IMR-90 (cell line): ENCODE measurements at regions not wholly inside any gene's neighbourhood (a gene's known extent, or its start where the extent isn't known, plus 50 kb on each side); places are given as distances from the start of the nearest gene placed in this dataset.
A peak's percentile ranks its signal among the peaks of the same experiment; 100 is the strongest.

Experiments
- ATAC-seq: fragments of 200-7000 bp; cut with Tn5 transposase; 2 replicates; pipeline ENCODE4 v1.9.1; 2020; ENCODE audit warnings: low read depth, mild to moderate bottlenecking, moderate library complexity
- BruUV-seq: library from RNA; stranded (reverse); fragments of 400-500 nt; replicated peaks from 2 replicates; lab custom pipeline; 2021; lab: Mats Ljungman, UMichigan
- CTCF ChIA-PET: fragments of 300-600 bp; formaldehyde crosslinking; extraction: SDS; loops from one replicate; lab custom pipeline; 2021; ENCODE audit warnings: antibody characterized with exemption; lab: Yijun Ruan, JAX
- POLR2A ChIA-PET: fragments of 300-600 bp; sonication (Branson Sonifier 250); formaldehyde crosslinking; loops from one replicate; lab custom pipeline; 2022; ENCODE audit warnings: antibody characterized with exemption; ENCODE audit not compliant: unreplicated experiment; lab: Charles Lee
- DNase-seq: peaks from one replicate; pipeline ENCODE4 v3.0.0; 2013
- H2AFZ ChIP-seq: replicated peaks from 2 replicates; pipeline ENCODE3; 2013; ENCODE audit warnings: low read length, mild to moderate bottlenecking; ENCODE audit not compliant: poor library complexity
- H2AK5ac ChIP-seq: 2 replicates; pipeline ENCODE4 v1.6.1; 2013; ENCODE audit warnings: low read depth, low read length, inconsistent platforms
- H2AK9ac ChIP-seq: replicated peaks from 2 replicates; pipeline ENCODE3; 2013; ENCODE audit warnings: mild to moderate bottlenecking, low read depth, low read length, moderate library complexity; ENCODE audit not compliant: poor library complexity
- H2BK120ac ChIP-seq: 2 replicates; pipeline ENCODE4 v1.6.1; 2013; ENCODE audit warnings: low read depth, low read length, inconsistent platforms
- H2BK15ac ChIP-seq: 3 replicates; pipeline ENCODE4 v1.6.1; 2013; ENCODE audit warnings: low read depth, low read length, inconsistent platforms
- H2BK20ac ChIP-seq: 2 replicates; pipeline ENCODE4 v1.6.1; 2013; ENCODE audit warnings: low read depth, mild to moderate bottlenecking, inconsistent platforms, low read length, moderate library complexity
- H2BK5ac ChIP-seq: 2 replicates; pipeline ENCODE4 v1.6.1; 2013; ENCODE audit warnings: mild to moderate bottlenecking, low read depth, low read length, inconsistent platforms; ENCODE audit not compliant: poor library complexity, severe bottlenecking
- H3K14ac ChIP-seq: replicated peaks from 2 replicates; pipeline ENCODE4 v1.6.1; 2013; ENCODE audit warnings: low read depth, low read length, inconsistent platforms
- H3K18ac ChIP-seq: 2 replicates; pipeline ENCODE4 v1.6.1; 2013; ENCODE audit warnings: low read depth, low read length, control low read depth
- H3K23ac ChIP-seq: 2 replicates; pipeline ENCODE4 v1.6.1; 2013; ENCODE audit warnings: low read depth, low read length, inconsistent platforms
- H3K27ac ChIP-seq: 2 replicates; pipeline ENCODE4 v1.5.1; 2013; ENCODE audit warnings: mild to moderate bottlenecking, control low read depth, low read length; ENCODE audit not compliant: insufficient read depth
- H3K27me3 ChIP-seq: 2 replicates; pipeline ENCODE4 v1.6.1; 2013; ENCODE audit warnings: low read length; ENCODE audit not compliant: control insufficient read depth, insufficient read depth
- H3K36me3 ChIP-seq: 2 replicates; pipeline ENCODE4 v1.6.1; 2013; ENCODE audit warnings: low read length, mixed read lengths; ENCODE audit not compliant: control insufficient read depth, insufficient read depth
- H3K4ac ChIP-seq: 2 replicates; pipeline ENCODE4 v1.6.1; 2013; ENCODE audit warnings: low read depth, low read length, inconsistent platforms
- H3K4me1 ChIP-seq: 2 replicates; pipeline ENCODE4 v1.6.1; 2013; ENCODE audit warnings: low read length, mixed read lengths; ENCODE audit not compliant: control insufficient read depth, insufficient read depth
- H3K4me2 ChIP-seq: 2 replicates; pipeline ENCODE4 v1.6.1; 2013; ENCODE audit warnings: low read depth, mild to moderate bottlenecking, control low read depth, low read length, moderate library complexity
- H3K4me3 ChIP-seq: 2 replicates; pipeline ENCODE4 v1.5.1; 2013; ENCODE audit warnings: low read depth, mild to moderate bottlenecking, control low read depth, low read length, moderate library complexity; ENCODE audit not compliant: insufficient read depth
- H3K56ac ChIP-seq: 2 replicates; pipeline ENCODE4 v1.6.1; 2013; ENCODE audit warnings: low read length, inconsistent platforms; ENCODE audit not compliant: insufficient read depth; ENCODE audit errors: extremely low read depth
- H3K79me1 ChIP-seq, 2 experiments: 2 replicates each; pipeline ENCODE4 v1.6.1; 2013; ENCODE audit warnings: low read length in 2 of 2, inconsistent platforms in 1 of 2, low read depth in 1 of 2
- H3K9ac ChIP-seq: 2 replicates; pipeline ENCODE4 v1.6.1; 2013; ENCODE audit warnings: low read depth, low read length, control low read depth
- H3K9me1 ChIP-seq: 2 replicates; pipeline ENCODE4 v1.6.1; 2013; ENCODE audit warnings: low read length, inconsistent platforms; ENCODE audit not compliant: insufficient read depth
- H3K9me3 ChIP-seq: 2 replicates; pipeline ENCODE4 v1.6.1; 2013; ENCODE audit warnings: low read length; ENCODE audit not compliant: control insufficient read depth, insufficient read depth
- H4K20me1 ChIP-seq: 2 replicates; pipeline ENCODE4 v1.6.1; 2013; ENCODE audit warnings: low read length, inconsistent platforms; ENCODE audit not compliant: insufficient read depth
- H4K5ac ChIP-seq: 2 replicates; pipeline ENCODE4 v1.6.1; 2013; ENCODE audit warnings: mild to moderate bottlenecking, low read depth, low read length, control low read depth
- H4K8ac ChIP-seq, 2 experiments: 2 replicates each; pipeline ENCODE4 v1.6.1; 2013; ENCODE audit warnings: low read depth in 2 of 2, low read length in 2 of 2, control low read depth in 1 of 2, inconsistent platforms in 1 of 2
- H4K91ac ChIP-seq: 2 replicates; pipeline ENCODE4 v1.6.1; 2013; ENCODE audit warnings: low read depth, low read length, inconsistent platforms; ENCODE audit not compliant: insufficient read depth
- CTCF ChIP-seq: conservative IDR thresholded peaks from 2 replicates; pipeline ENCODE4 v1.5.1; 2012; ENCODE audit warnings: mild to moderate bottlenecking, low read depth, low read length, improper control_type of control experiment
- ELK1 ChIP-seq: fragments of 150-350 bp; IDR thresholded peaks from 2 replicates; pipeline ENCODE4 v1.6.1; 2016; ENCODE audit warnings: low read depth, mild to moderate bottlenecking, low read length, moderate library complexity, borderline replicate concordance
- MAFK ChIP-seq: IDR thresholded peaks from 2 replicates; pipeline ENCODE4 v1.6.1; 2012; ENCODE audit warnings: low read depth, low read length, improper control_type of control experiment
- NFE2L2 ChIP-seq: fragments of 150-350 bp; IDR thresholded peaks from 2 replicates; pipeline ENCODE4 v1.6.1; 2016; ENCODE audit warnings: low read depth, mild to moderate bottlenecking, low read length
- RAD21 ChIP-seq: IDR thresholded peaks from 2 replicates; pipeline ENCODE4 v1.6.1; 2012; ENCODE audit warnings: low read length, improper control_type of control experiment
- RCOR1 ChIP-seq: IDR thresholded peaks from 2 replicates; pipeline ENCODE4 v1.6.1; 2012; ENCODE audit warnings: mild to moderate bottlenecking, low read length, improper control_type of control experiment; ENCODE audit not compliant: insufficient replicate concordance
- RFX5 ChIP-seq: IDR thresholded peaks from 2 replicates; pipeline ENCODE4 v1.8.0; 2012; ENCODE audit warnings: low read depth, mild to moderate bottlenecking, low read length, moderate library complexity
- WGBS, 2 experiments: methylation state at CpG; one replicate each; pipeline versions ENCODE4 v1.1.5 to v1.1.7; 2013; ENCODE audit warnings: missing lambda C conversion rate in 2 of 2; ENCODE audit not compliant: insufficient read length in 1 of 2; ENCODE audit errors: extremely low coverage in 2 of 2; 5-methylcytosine and 5-hydroxymethylcytosine counted together
- dilution Hi-C: fragments of 300-500 bp; cut with HindIII; formaldehyde crosslinking; loops from one replicate; pipeline ENCODE4 v1.14.3; 2018; ENCODE audit warnings: low sequenced_read_pairs; ENCODE audit not compliant: unreplicated experiment
- in situ Hi-C: fragments of 300-500 bp; cut with MboI; formaldehyde crosslinking; loops from 3 replicates; pipeline ENCODE4 v1.14.3; 2019; ENCODE audit warnings: low sequenced_read_pairs, inconsistent platforms, mixed read lengths
- intact Hi-C: fragments of 100-400 bp; cut with micrococcal nuclease; formaldehyde crosslinking; loops from 2 replicates; pipeline ENCODE4 v1.10.0; 2022

- no peak overlapping the region for H2BK120ac ChIP-seq
- no peak overlapping the region for H3K14ac ChIP-seq
- H2BK15ac ChIP-seq: no peak overlapping the region
- no peak overlapping the region for H3K4me2 ChIP-seq
- no peaks in the 10 kb centered on the region for H3K4me1 ChIP-seq
- intact Hi-C loops: no loop called here
- H2AFZ ChIP-seq: no peak overlapping the region
- H2BK20ac ChIP-seq: no peak overlapping the region
- no peak overlapping the region for H3K9ac ChIP-seq
- H3K27me3 ChIP-seq: no peaks in the 10 kb centered on the region
- H3K23ac ChIP-seq: no peak overlapping the region
- ChIA-PET CTCF (no interaction called here), POLR2A (no interaction called here)
- H3K27ac ChIP-seq: no peak overlapping the region
- H2AK9ac ChIP-seq: no peak overlapping the region
- no peak overlapping the region for H3K56ac ChIP-seq
- ATAC-seq (no peak), DNase-seq (peak; percentile 5)
- H4K5ac ChIP-seq: no peak overlapping the region
- no peak overlapping the region for H3K18ac ChIP-seq
- no peaks in the 10 kb centered on the region for H3K36me3 ChIP-seq
- H2BK5ac ChIP-seq: no peak overlapping the region
- H3K4me3 ChIP-seq: no peak overlapping the region
- H4K8ac ChIP-seq: no peak overlapping the region
- BruUV-seq: no TSS peak
- no peak overlapping the region for H2AK5ac ChIP-seq
- H4K20me1 ChIP-seq: no peaks in the 10 kb centered on the region
- dilution Hi-C loops: no loop called here
- 0% methylated on average over 1 of the region's 2 CpGs; no CpG with 5 or more reads in 1 of the 2 experiments for WGBS, 2 experiments
- no peaks in the 10 kb centered on the region for H3K79me1 ChIP-seq
- TF ChIP-seq RCOR1 (no peak), RAD21 (no peak), NFE2L2 (no peak), RFX5 (no peak), MAFK (no peak), CTCF (no peak), ELK1 (no peak)
- no peak overlapping the region for H3K4ac ChIP-seq
- H3K9me3 ChIP-seq: no peaks in the 10 kb centered on the region
- H4K91ac ChIP-seq: no peak overlapping the region
- in situ Hi-C loops: no loop called here
- no peaks in the 10 kb centered on the region for H3K9me1 ChIP-seq
Observed at GRCh38 chr3:81998139-81998755, 236.8 kb upstream of the GBE1 start.
